Hepatocyte (in vitro differentiated cells): ENCODE measurements at regions not wholly inside any gene's neighbourhood (a gene's known extent, or its start where the extent isn't known, plus 50 kb on each side); places are given as distances from the start of the nearest gene placed in this dataset.

Experiments
- DNase-seq: peaks from one replicate; pipeline ENCODE4 v3.0.0-alpha.2; 2016; ENCODE audit warnings: low spot score
- H2AFZ ChIP-seq: fragments of 200-600 bp; sonication (generic); 2 replicates; pipeline ENCODE4 v1.6.0; 2016; ENCODE audit warnings: antibody characterized with exemption, mild to moderate bottlenecking
- H3K27ac ChIP-seq: fragments of 200-600 bp; sonication (generic); 2 replicates; pipeline ENCODE4 v1.5.1; 2016; ENCODE audit warnings: mild to moderate bottlenecking
- H3K27me3 ChIP-seq: fragments of 200-600 bp; sonication (generic); 2 replicates; pipeline ENCODE4 v1.6.1; 2016
- H3K36me3 ChIP-seq: fragments of 200-600 bp; sonication (generic); replicated peaks from 2 replicates; pipeline ENCODE4 v1.5.1; 2016; ENCODE audit warnings: low read depth; ENCODE audit not compliant: insufficient read depth
- H3K4me1 ChIP-seq: fragments of 200-600 bp; sonication (generic); 2 replicates; pipeline ENCODE4 v1.5.1; 2016; ENCODE audit warnings: mild to moderate bottlenecking, moderate library complexity; ENCODE audit not compliant: insufficient read depth
- H3K4me2 ChIP-seq: fragments of 200-600 bp; sonication (generic); 2 replicates; pipeline ENCODE4 v1.6.0; 2016
- H3K4me3 ChIP-seq: fragments of 200-600 bp; sonication (generic); 2 replicates; pipeline ENCODE4 v1.5.1; 2016; ENCODE audit warnings: mild to moderate bottlenecking
- H3K79me2 ChIP-seq: fragments of 200-600 bp; sonication (generic); 2 replicates; pipeline ENCODE4 v1.6.0; 2017; ENCODE audit warnings: mild to moderate bottlenecking
- H3K9me2 ChIP-seq: fragments of 200-600 bp; sonication (generic); replicated peaks from 2 replicates; pipeline ENCODE4 v1.6.0; 2017; ENCODE audit warnings: mild to moderate bottlenecking; ENCODE audit not compliant: insufficient read depth
- H3K9me3 ChIP-seq: fragments of 200-600 bp; sonication (generic); 2 replicates; pipeline ENCODE4 v1.5.1; 2016; ENCODE audit warnings: low read depth, mild to moderate bottlenecking
- H4K20me1 ChIP-seq: fragments of 200-600 bp; sonication (generic); 2 replicates; pipeline ENCODE4 v1.6.0; 2016; ENCODE audit warnings: mild to moderate bottlenecking; ENCODE audit not compliant: insufficient read depth, poor library complexity, severe bottlenecking
- EZH2 ChIP-seq: fragments of 200-600 bp; sonication (generic); IDR thresholded peaks from 2 replicates; pipeline ENCODE4 v1.6.1; 2016; ENCODE audit warnings: antibody characterized with exemption, mild to moderate bottlenecking, borderline replicate concordance
- EZH2phosphoT487 ChIP-seq: fragments of 200-600 bp; sonication (generic); IDR thresholded peaks from one replicate; pipeline ENCODE4 v1.6.1; 2018; ENCODE audit warnings: antibody characterized with exemption, mild to moderate bottlenecking, low read depth, moderate library complexity; ENCODE audit not compliant: unreplicated experiment, severe bottlenecking
- WGBS: methylation state at CpG from one replicate; pipeline ENCODE4 v1.1.6; 2016; ENCODE audit warnings: low lambda C conversion rate; ENCODE audit errors: missing lambda C conversion rate; 5-methylcytosine and 5-hydroxymethylcytosine counted together
- TF ChIP-seq, protein P1 (sequence below): fragments of 200-600 bp; sonication (generic); IDR thresholded peaks from 2 replicates; pipeline ENCODE4 v1.5.1; 2016; ENCODE audit warnings: antibody characterized with exemption, mild to moderate bottlenecking; ENCODE audit not compliant: poor library complexity

DNA sequence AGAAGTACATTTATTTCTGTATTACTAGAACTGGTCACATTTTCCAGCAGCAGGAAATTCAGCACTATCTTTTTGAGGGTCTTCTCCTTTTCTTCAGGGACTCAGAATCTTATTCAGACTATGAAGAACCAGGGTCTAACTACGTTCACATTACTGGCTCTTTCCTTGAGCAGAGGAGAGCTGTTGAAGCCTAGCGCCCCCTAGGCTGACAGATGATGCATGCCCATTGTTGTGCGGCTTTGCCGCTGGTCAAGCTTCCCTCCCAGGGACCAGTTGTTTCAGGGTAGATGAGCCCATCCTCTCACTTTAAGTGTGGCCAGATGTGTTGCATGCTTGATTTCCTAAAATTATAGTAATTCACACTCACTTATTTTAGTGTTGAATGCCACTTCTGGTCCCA is 168.2 kb upstream of the PDGFD start:
- H3K9me3 ChIP-seq = no peaks in the 10 kb centered on the region
- 43% methylated on average over 4 of the region's 4 CpGs for WGBS
- H3K79me2 ChIP-seq = no peaks in the 10 kb centered on the region
- no peaks in the 10 kb centered on the region for H4K20me1 ChIP-seq
- no peak overlapping the region for H3K27ac ChIP-seq
- no peak overlapping the region for H2AFZ ChIP-seq
- no peaks in the 10 kb centered on the region for H3K27me3 ChIP-seq
- no peak overlapping the region for H3K4me2 ChIP-seq
- no peak overlapping the region for H3K4me3 ChIP-seq
- no peaks in the 10 kb centered on the region for H3K4me1 ChIP-seq
- TF ChIP-seq, protein P1, sequence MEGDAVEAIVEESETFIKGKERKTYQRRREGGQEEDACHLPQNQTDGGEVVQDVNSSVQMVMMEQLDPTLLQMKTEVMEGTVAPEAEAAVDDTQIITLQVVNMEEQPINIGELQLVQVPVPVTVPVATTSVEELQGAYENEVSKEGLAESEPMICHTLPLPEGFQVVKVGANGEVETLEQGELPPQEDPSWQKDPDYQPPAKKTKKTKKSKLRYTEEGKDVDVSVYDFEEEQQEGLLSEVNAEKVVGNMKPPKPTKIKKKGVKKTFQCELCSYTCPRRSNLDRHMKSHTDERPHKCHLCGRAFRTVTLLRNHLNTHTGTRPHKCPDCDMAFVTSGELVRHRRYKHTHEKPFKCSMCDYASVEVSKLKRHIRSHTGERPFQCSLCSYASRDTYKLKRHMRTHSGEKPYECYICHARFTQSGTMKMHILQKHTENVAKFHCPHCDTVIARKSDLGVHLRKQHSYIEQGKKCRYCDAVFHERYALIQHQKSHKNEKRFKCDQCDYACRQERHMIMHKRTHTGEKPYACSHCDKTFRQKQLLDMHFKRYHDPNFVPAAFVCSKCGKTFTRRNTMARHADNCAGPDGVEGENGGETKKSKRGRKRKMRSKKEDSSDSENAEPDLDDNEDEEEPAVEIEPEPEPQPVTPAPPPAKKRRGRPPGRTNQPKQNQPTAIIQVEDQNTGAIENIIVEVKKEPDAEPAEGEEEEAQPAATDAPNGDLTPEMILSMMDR = peak; percentile 37
- TF ChIP-seq EZH2phosphoT487 = no peak
- no peaks in the 10 kb centered on the region for H3K36me3 ChIP-seq
- peak; percentile 28 for DNase-seq
- H3K9me2 ChIP-seq = no peaks in the 10 kb centered on the region

DNA sequence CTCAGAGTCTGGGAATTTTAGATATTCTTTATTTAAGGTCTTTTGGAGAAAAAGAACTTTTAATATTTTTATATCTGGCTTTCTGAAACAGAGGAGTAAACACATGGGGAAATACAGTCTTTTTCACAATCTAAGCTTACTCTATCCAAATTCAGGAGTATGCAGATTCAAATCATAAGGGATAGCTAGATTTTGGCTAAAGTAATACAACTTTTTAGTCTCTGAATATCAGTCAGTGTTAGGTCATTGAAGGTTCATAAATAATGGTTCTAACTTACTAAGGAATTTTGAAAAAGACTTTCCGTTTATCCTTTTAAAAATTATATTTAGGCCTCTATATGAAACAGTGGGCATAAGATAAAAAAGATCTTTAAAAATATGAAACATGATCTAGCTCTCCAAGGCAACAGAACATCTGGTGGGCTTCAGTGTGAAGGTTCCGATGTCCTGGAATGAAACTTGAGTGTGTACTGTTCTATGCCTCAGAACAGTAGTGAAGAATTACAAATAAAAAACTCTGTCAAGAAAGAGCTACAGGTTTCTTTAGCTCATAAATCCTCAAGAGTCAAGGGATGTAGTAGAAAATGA is 165.2 kb upstream of the PDGFD start:
- H3K36me3 ChIP-seq = no peaks in the 10 kb centered on the region
- no peak overlapping the region for H3K27ac ChIP-seq
- H2AFZ ChIP-seq = no peak overlapping the region
- no peaks in the 10 kb centered on the region for H3K9me3 ChIP-seq
- H4K20me1 ChIP-seq = no peaks in the 10 kb centered on the region
- H3K4me1 ChIP-seq = no peaks in the 10 kb centered on the region
- no peak for TF ChIP-seq EZH2phosphoT487
- TF ChIP-seq, protein P1 = no peak
- TF ChIP-seq EZH2 = no peak
- no peaks in the 10 kb centered on the region for H3K9me2 ChIP-seq
- no peak overlapping the region for H3K4me3 ChIP-seq
- no peaks in the 10 kb centered on the region for H3K27me3 ChIP-seq
- H3K4me2 ChIP-seq = no peak overlapping the region
- no peaks in the 10 kb centered on the region for H3K79me2 ChIP-seq
- WGBS = 80% methylated on average over 2 of the region's 2 CpGs
- DNase-seq = no peak

DNA sequence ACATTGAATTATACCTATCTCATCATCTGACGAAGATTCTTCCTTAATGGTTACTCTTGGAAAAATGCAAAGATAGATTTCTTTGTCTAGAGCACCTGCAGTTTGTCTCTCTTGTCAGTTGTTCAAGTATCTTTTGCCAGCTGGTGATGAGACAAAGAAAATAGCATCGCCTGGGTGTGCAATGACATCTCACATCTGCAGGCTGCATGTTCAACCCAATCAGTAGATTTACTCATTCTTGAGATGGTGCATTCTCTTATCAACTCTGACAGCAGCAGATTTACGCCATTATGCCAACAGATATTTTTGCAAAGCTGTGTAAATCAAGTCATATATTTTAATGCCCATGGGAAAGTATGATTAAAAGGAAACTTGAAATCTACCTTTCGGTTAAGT is 164.6 kb upstream of the PDGFD start:
- WGBS = 87% methylated on average over 4 of the region's 4 CpGs
- TF ChIP-seq, protein P1 = no peak
- TF ChIP-seq EZH2phosphoT487 (no peak), EZH2 (no peak)
- no peak overlapping the region for H3K27ac ChIP-seq
- no peaks in the 10 kb centered on the region for H3K9me2 ChIP-seq
- H3K4me1 ChIP-seq = no peaks in the 10 kb centered on the region
- no peaks in the 10 kb centered on the region for H3K79me2 ChIP-seq
- H3K36me3 ChIP-seq = no peaks in the 10 kb centered on the region
- H3K4me2 ChIP-seq = no peak overlapping the region
- no peak for DNase-seq
- no peak overlapping the region for H2AFZ ChIP-seq
- no peaks in the 10 kb centered on the region for H3K27me3 ChIP-seq
- no peaks in the 10 kb centered on the region for H4K20me1 ChIP-seq
- H3K9me3 ChIP-seq = no peaks in the 10 kb centered on the region
- no peak overlapping the region for H3K4me3 ChIP-seq
